GM18499 (cell line): ENCODE measurements at regions not wholly inside any gene's neighbourhood (a gene's known extent, or its start where the extent isn't known, plus 50 kb on each side); places are given as distances from the start of the nearest gene placed in this dataset.

Experiments
- ATAC-seq: cut with Tn5 transposase; IDR thresholded peaks from one replicate; pipeline ENCODE4 v1.9.1; 2021; ENCODE audit warnings: moderate number of reproducible peaks; ENCODE audit not compliant: insufficient read depth, unreplicated experiment

GRCh38 chr1:101290922-101291561 is 54.2 kb downstream of the S1PR1 start:
- no peak for ATAC-seq

DNA sequence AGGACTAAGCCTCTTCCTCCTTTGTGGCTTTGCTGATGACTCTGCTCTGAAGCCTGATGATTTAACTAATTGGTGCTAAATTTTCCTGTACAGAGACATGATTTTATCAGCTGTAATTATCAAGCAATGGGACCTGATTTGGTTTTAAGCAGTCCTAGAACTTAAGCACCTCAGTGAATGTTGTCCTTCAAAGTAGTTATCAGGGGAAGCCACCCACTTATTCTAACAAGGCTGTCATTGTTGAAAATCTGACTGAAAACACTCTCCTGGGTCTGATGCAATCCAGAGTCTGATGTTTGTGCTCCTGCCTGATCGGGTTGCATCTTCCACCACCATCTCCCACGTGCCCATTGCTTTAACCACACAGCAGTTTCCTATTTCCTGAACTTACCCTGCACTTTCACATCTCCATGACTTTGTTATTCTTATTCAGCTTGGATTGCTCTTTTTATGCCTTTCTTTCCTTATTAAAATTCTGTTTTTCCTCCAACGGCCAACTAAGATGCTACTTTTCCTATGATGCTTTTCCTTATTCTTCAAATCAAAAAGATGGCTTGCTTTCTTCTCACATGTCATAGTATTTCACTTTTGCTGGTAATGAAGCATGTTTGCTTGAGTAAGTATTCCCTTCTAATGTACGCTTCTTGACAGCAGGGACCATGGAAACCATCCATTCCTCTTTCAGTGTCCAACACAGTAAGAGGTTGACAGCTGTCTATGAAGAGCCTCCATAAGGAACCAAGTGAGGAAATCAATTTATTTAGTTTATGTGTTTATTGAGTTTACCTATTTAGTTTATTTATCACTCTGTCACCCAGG is 55.0 kb downstream of the S1PR1 start:
- no peak for ATAC-seq

GRCh38 chr1:101293461-101294051 is 56.7 kb downstream of the S1PR1 start:
- peak; percentile 43 for ATAC-seq

DNA sequence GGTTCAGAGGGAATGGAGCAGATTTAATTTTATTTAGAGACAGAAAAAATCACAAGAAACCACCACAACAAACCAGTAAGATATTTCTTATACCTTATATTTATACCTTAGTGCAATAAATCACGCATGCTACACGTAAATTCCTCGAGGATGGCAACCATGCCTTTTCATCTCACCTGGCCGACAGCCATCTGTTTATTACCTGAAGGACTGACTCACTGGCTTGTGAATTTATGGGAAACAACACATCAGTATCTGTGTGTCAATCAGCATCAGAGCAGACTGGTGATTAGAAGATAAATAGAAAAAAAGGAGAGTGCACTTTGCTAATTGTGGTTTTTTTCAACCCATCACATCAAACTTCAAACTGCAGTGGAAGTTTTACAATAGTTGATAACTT is 58.4 kb downstream of the S1PR1 start:
- no peak for ATAC-seq

DNA sequence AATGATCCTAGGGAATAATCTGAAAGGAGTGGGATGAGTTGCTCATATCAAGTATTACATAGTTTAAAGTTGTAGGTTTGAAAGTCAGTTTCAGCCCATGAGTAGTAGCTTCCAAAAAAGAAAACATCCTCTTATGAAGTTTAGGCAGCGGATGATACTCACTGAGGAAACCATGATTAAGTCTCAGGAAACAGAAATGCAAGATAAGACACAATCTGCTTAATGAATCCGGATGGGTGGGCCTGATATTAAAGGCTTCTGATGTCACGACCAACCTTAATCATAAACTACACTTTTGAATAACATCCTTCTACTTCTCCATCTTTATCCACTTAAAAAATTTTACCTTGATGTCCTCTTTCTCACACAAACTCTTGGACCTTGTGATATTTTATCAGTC is 61.8 kb downstream of the S1PR1 start:
- ATAC-seq, result no peak

GRCh38 chr1:101299141-101299540 is 62.3 kb downstream of the S1PR1 start:
- ATAC-seq, result no peak

- no peak for ATAC-seq
Observed at GRCh38 chr1:101299710-101300109, 62.9 kb downstream of the S1PR1 start.

- ATAC-seq, result no peak
Observed at GRCh38 chr1:101300916-101301315, 64.1 kb downstream of the S1PR1 start.

- ATAC-seq, result no peak
Observed at GRCh38 chr1:101301446-101302057, 64.7 kb downstream of the S1PR1 start.

DNA sequence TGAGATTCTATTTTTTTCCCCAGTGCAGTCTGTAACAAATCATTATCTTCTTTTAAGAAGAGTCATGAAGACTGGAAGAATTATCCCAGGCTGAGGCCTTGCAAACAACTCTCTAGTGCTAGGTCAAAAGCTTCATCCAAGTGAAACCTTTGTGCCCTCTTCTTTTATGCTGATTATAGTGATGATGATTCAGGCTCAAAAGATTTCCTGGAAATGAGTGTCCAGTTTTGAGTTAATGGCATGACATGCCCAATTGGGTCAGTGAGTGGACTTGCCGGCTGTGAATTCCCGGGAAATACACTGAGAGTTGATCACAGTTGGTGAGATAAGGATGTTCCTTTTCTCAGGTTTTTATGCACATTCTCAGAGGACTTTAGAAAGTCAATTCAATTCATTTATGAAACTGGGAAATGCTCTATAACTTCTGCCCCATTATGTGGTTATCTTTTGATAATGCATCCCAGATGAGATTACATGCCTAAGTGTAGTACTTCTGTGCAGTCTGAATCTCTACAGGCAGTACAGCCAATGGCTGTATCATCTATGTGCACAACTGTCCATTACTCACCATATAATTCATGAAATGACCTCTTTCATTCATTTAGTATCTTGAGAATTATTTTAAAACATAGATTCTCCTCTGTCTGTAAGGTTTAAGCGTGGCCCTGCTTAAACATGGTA is 66.2 kb downstream of the S1PR1 start:
- no peak for ATAC-seq

- no peak for ATAC-seq
Observed at GRCh38 chr1:101307985-101308689, 71.3 kb downstream of the S1PR1 start.

GRCh38 chr1:101308935-101309333 is 72.1 kb downstream of the S1PR1 start:
- no peak for ATAC-seq

DNA sequence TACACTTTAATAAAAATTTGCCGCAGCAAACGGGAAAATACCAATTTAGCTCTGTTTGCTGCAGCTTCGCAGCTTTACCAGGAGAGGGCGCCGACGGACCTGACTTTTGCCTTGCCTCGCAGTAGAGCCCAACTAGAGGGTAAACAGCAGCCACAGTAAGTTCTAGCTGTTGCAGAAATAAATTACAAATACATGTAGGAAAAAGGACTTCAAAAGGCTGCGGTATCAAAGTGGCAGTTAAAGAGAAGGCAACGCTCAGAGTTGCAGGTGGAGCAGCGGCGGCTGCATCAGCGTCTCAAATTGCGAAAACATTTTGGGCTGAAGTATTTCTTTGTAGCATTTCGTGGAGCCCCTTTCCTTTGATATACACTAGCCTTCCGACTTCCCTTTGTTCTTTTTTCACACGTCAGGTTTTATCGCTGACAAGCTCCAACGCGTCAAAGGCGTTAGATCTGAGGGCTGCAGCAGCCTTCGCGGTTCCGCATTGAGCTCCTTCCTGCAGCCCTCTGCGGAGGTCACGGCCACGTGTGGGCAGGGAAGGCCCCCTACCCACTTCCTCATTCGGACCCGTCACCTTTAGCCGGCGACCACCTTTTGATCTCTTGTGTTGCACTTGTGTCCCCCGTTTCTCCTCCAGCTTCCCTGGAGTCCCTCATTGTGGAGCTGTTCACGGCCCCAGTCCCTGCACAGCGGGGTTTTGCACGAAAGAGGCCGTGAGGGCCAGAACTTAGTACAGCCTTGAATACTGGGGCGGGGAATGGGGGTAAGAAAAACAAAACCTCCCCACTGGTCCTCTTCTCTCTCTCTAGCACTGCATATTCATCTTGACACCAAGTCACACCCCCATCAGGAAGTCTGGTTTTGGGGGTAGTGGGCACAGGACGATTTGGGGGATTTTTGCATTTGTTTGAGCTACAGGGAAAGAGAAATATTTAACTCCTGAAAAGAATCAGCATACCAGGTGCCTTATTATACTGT is 72.8 kb downstream of the S1PR1 start:
- no peak for ATAC-seq

GRCh38 chr1:101310506-101310905 is 73.7 kb downstream of the S1PR1 start:
- no peak for ATAC-seq

DNA sequence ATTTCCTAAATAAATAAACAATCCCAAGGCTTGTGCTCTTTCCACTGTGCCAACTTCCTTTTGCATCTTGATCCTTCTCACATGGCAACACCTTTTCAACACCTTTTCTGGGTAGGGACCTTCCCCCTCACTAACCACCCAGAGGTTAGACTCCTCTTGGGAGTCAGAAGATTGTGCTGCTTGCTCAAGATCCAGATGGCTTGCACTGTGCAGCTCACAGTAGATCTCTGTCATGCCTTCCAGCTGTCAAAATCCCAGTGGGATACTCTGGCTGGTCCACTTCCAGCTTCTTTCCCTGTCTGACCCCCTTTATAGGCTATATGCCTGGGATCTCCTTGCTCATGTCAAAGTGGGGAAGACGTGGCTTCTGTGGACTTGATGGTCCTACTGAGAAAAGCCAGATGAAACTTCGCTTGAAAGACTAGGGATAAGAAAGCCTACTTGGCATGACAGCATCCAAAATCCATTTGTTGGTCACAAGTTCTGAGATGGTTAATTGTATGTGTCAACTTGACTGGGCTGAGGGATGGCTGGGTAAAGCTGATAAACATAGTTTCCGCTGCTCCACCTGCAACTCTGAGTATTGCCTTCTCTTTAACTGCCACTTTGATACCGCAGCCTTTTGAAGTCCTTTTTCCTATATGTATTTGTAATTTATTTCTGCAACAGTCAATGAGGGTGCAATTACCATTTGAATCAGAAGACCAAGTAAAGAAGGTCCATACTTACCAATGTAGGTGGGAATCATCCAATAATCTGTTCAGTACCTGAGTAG is 74.5 kb downstream of the S1PR1 start:
- no peak for ATAC-seq

DNA sequence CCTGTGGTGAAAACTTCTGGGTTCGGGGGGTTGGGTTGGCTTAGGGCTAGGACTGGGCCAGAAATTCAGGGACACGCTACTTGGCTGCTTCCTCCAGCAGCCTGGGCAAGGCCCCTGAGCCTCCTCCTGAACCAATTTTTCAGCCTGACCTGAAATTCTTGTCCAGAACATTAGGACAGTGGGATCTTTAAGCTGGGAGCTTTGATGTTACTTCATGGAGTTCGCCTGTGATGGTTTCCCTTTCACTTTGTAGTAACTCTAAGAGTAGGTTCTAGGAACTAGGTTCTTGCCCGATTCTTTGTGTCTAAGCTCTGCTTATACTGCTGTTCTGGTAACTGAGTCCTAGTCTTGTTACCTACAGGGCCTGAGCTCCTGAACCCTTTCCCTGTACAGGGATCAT is 75.3 kb downstream of the S1PR1 start:
- no peak for ATAC-seq

GRCh38 chr1:101313356-101313755 is 76.5 kb downstream of the S1PR1 start:
- no peak for ATAC-seq

DNA sequence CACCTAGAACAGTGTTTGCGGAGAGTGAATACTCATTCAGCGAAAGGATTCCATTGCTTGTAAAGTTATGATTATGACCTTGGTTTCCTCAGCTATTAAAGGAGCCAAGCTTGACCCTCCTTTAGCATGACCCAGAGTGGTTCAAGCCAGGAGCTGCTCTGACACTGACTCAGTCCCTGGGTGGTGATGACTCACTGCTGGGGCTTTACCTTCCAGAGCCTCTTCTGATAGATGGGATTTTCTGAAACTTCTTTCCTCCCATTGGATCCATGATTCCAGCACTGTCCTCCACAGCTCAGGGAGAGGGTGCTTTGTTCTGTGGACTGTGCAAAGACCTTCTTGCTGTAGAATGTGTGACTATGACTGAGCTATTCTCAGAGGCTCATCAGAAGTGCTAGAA is 77.4 kb downstream of the S1PR1 start:
- peak; percentile 31 for ATAC-seq
